HepG2 (cell line): ENCODE measurements at regions not wholly inside any gene's neighbourhood (a gene's known extent, or its start where the extent isn't known, plus 50 kb on each side); places are given as distances from the start of the nearest gene placed in this dataset.
"Not testable (repeated sequence)": the region's sequence is repeated elsewhere in the genome, so short reads cannot be mapped to it uniquely, and the experiment has no call there.

Experiments
- ATAC-seq: fragments of 200-7000 bp; cut with Tn5 transposase; 3 replicates; pipeline ENCODE4 v1.9.1; 2020; ENCODE audit warnings: mild to moderate bottlenecking, moderate library complexity
- BruUV-seq: library from RNA; stranded (reverse); fragments of 400-500 nt; replicated peaks from 2 replicates; lab custom pipeline; 2021; lab: Mats Ljungman, UMichigan
- CTCF ChIA-PET: fragments of 300-600 bp; formaldehyde crosslinking; extraction: SDS; loops from one replicate; lab custom pipeline; 2021; ENCODE audit warnings: low total read pairs, inconsistent platforms, low intra/inter-chr PET ratio; lab: Yijun Ruan, JAX
- POLR2A ChIA-PET: fragments of 350-600 bp; sonication (Branson Sonifier 250); formaldehyde crosslinking; loops from one replicate; lab custom pipeline; 2020; ENCODE audit warnings: antibody characterized with exemption, inconsistent platforms; lab: Yijun Ruan, JAX
- DNase-seq: peaks from one replicate; pipeline ENCODE4 v3.0.0-alpha.2; 2015; ENCODE audit warnings: low spot score
- FAIRE-seq: peaks from 3 replicates; lab custom pipeline; 2011; peaks lifted over from hg19 to GRCh38; lab: Jason Lieb, UNC
- H2AFZ ChIP-seq: one replicate; pipeline ENCODE4 v1.6.1; 2011; ENCODE audit warnings: low read length, inconsistent platforms
- H3K27ac ChIP-seq: fragments of 300-600 bp; 3 replicates; pipeline ENCODE4 v1.8.0; 2011; ENCODE audit warnings: mixed run types, mild to moderate bottlenecking, mixed read lengths, low read length, inconsistent platforms; ENCODE audit not compliant: insufficient read depth; ENCODE audit errors: extremely low read length
- H3K27me3 ChIP-seq, 2 experiments: fragments of 200-600 bp in 1 of 2; 2 replicates in 1 of 2; 3 replicates in 1 of 2; pipeline versions ENCODE4 v1.6.0 to v1.8.0; 2011; ENCODE audit warnings: low read length in 2 of 2, mild to moderate bottlenecking in 2 of 2, moderate library complexity in 2 of 2, inconsistent platforms in 1 of 2; ENCODE audit not compliant: insufficient read depth in 2 of 2, control insufficient read depth in 1 of 2
- H3K36me3 ChIP-seq, 2 experiments: fragments of 200-600 bp in 1 of 2; replicated peaks in 1 of 2; 2 replicates in 1 of 2; 3 replicates in 1 of 2; pipeline versions ENCODE4 v1.5.1 to v1.8.0; 2011; ENCODE audit warnings: low read length in 2 of 2, inconsistent platforms in 1 of 2; ENCODE audit not compliant: insufficient read depth in 2 of 2, control insufficient read depth in 1 of 2
- H3K4me1 ChIP-seq: 2 replicates; pipeline ENCODE4 v1.5.1; 2012; ENCODE audit warnings: low read length, inconsistent platforms; ENCODE audit not compliant: insufficient read depth
- H3K4me2 ChIP-seq: 2 replicates; pipeline ENCODE4 v1.6.0; 2011; ENCODE audit warnings: low read depth, low read length, inconsistent platforms
- H3K4me3 ChIP-seq, 3 experiments: fragments of 200-600 bp in 1 of 3; sonication (generic), shearing (Covaris generic) in 1 of 3; replicated peaks in 1 of 3; 2 replicates each; pipeline ENCODE4 v1.5.1; 2011 to 2016; ENCODE audit warnings: low read length in 3 of 3, inconsistent platforms in 2 of 3, low read depth in 2 of 3, mild to moderate bottlenecking in 2 of 3, control low read depth in 1 of 3, mixed read lengths in 1 of 3; ENCODE audit not compliant: insufficient read depth in 1 of 3
- H3K79me2 ChIP-seq: one replicate; pipeline ENCODE4 v1.6.1; 2011; ENCODE audit warnings: low read length, inconsistent platforms; ENCODE audit not compliant: insufficient read depth
- H3K9ac ChIP-seq: 2 replicates; pipeline ENCODE4 v1.6.0; 2011; ENCODE audit warnings: mild to moderate bottlenecking, low read depth, low read length, inconsistent platforms; ENCODE audit not compliant: insufficient read depth
- H3K9me3 ChIP-seq: 2 replicates; pipeline ENCODE4 v1.5.1; 2012; ENCODE audit warnings: mild to moderate bottlenecking, low read length
- H4K20me1 ChIP-seq: 2 replicates; pipeline ENCODE4 v1.6.0; 2011; ENCODE audit warnings: inconsistent platforms, mild to moderate bottlenecking, low read length, moderate library complexity; ENCODE audit not compliant: insufficient read depth
- ARNTL ChIP-seq: sonication (generic); formaldehyde crosslinking; IDR thresholded peaks from 2 replicates; pipeline ENCODE4 v1.4.0; 2020; ENCODE audit warnings: mild to moderate bottlenecking, missing genetic modification reagents
- ATM ChIP-seq: fragments of 450-650 bp; IDR thresholded peaks from 2 replicates; pipeline ENCODE4 v1.7.1; 2017; ENCODE audit warnings: mild to moderate bottlenecking, borderline replicate concordance
- FOXK1 ChIP-seq: sonication (generic); formaldehyde crosslinking; IDR thresholded peaks from 2 replicates; pipeline ENCODE4 v1.4.0; 2020; ENCODE audit warnings: low read depth, missing genetic modification reagents, borderline replicate concordance
- FOXO1 ChIP-seq: sonication (generic); formaldehyde crosslinking; IDR thresholded peaks from 2 replicates; pipeline ENCODE4 v1.4.0; 2020; ENCODE audit warnings: missing genetic modification reagents
- GTF3A ChIP-seq: sonication (generic); formaldehyde crosslinking; conservative IDR thresholded peaks from 2 replicates; pipeline ENCODE4 v1.4.0; 2020; ENCODE audit warnings: mild to moderate bottlenecking, missing genetic modification reagents
- HES4 ChIP-seq: sonication (generic); formaldehyde crosslinking; IDR thresholded peaks from 2 replicates; pipeline ENCODE4 v1.9.0; 2021; ENCODE audit warnings: mild to moderate bottlenecking, missing genetic modification reagents, borderline replicate concordance
- KLF11 ChIP-seq: IDR thresholded peaks from 2 replicates; pipeline ENCODE4 v1.6.1; 2016; ENCODE audit warnings: missing compliant biosample characterization
- KMT2B ChIP-seq: IDR thresholded peaks from 2 replicates; pipeline ENCODE4 v1.6.1; 2016; ENCODE audit warnings: missing genetic modification reagents, missing compliant biosample characterization
- LCORL ChIP-seq, 2 experiments: fragments of 450-650 bp in 1 of 2; sonication (generic) in 1 of 2; formaldehyde crosslinking in 1 of 2; IDR thresholded peaks; 2 replicates each; pipeline versions ENCODE4 v1.5.0 to v1.6.1; 2017 to 2020; ENCODE audit warnings: antibody characterized with exemption in 1 of 2, missing genetic modification reagents in 1 of 2
- STAT6 ChIP-seq: sonication (generic); formaldehyde crosslinking; IDR thresholded peaks from 2 replicates; pipeline ENCODE4 v1.4.0; 2020; ENCODE audit warnings: missing genetic modification reagents, mild to moderate bottlenecking, borderline replicate concordance
- SUZ12 ChIP-seq: fragments of 150-350 bp; IDR thresholded peaks from 2 replicates; pipeline ENCODE4 v1.6.1; 2014; ENCODE audit warnings: low read depth, low read length
- YEATS2 ChIP-seq: sonication (generic); formaldehyde crosslinking; IDR thresholded peaks from 2 replicates; pipeline ENCODE4 v1.4.0; 2020; ENCODE audit warnings: missing genetic modification reagents, borderline replicate concordance
- ZFYVE20 ChIP-seq: sonication (generic); formaldehyde crosslinking; IDR thresholded peaks from 2 replicates; pipeline ENCODE4 v1.8.0; 2023; ENCODE audit warnings: low read depth, mild to moderate bottlenecking, moderate library complexity, missing genetic modification reagents, borderline replicate concordance
- ZNF777 ChIP-seq: sonication (generic); formaldehyde crosslinking; IDR thresholded peaks from 2 replicates; pipeline ENCODE4 v1.4.0; 2020; ENCODE audit warnings: missing genetic modification reagents
- ZNF850 ChIP-seq: sonication (generic); formaldehyde crosslinking; conservative IDR thresholded peaks from 2 replicates; pipeline ENCODE4 v1.9.0; 2021; ENCODE audit warnings: mild to moderate bottlenecking, missing genetic modification reagents
- WGBS: methylation state at CpG from one replicate; pipeline ENCODE4 v1.1.6; 2017; ENCODE audit warnings: low lambda C conversion rate; 5-methylcytosine and 5-hydroxymethylcytosine counted together
- in situ Hi-C: cut with HindIII; loops from 2 replicates; pipeline ENCODE4 v1.10.0; 2017; ENCODE audit warnings: low pct_unique_long_range_greater_than_20kb; ENCODE audit not compliant: extremely low pct_ligation_motif_present
- intact Hi-C: fragments of 100-400 bp; cut with micrococcal nuclease; formaldehyde crosslinking; loops from one replicate; pipeline ENCODE4 v1.10.0; 2022; ENCODE audit not compliant: unreplicated experiment
- TF ChIP-seq, protein P1 (sequence below): IDR thresholded peaks from 2 replicates; pipeline ENCODE4 v1.6.1; 2016; ENCODE audit warnings: missing genetic modification reagents, missing compliant biosample characterization
- TF ChIP-seq, protein P2 (sequence below): sonication (generic); formaldehyde crosslinking; IDR thresholded peaks from 2 replicates; pipeline ENCODE4 v1.5.1; 2020; ENCODE audit warnings: mild to moderate bottlenecking, missing genetic modification reagents, moderate library complexity

- WGBS: 76% methylated on average over 4 of the region's 35 CpGs
- intact Hi-C loops: no loop called here
Measured at GRCh38 chrX:26557691-26558321, 341.8 kb downstream of the MAGEB5 start.

DNA sequence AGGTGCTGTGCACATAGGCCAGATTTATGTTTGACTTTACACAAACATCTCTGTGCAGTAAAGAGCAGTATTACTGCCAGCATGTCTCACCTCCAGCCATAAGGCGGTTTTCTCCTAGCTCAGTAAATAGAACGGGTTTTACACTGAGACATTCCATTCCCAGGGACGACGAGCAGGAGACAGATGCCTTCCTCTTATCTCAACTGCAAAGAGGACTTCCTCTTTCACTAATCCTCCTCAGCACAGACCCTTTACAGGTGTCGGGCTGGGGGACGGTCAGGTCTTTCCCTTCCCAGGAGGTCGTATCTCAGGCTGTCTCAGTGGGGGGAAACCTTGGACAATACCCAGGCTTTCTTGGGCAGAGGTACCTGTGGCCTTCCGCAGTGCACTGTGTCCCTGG, 309.8 kb downstream of the MAGEB5 start:
- H3K27me3 ChIP-seq, in situ Hi-C loops, H3K4me1 ChIP-seq, DNase-seq, H3K4me2 ChIP-seq, POLR2A ChIA-PET, BruUV-seq, H3K36me3 ChIP-seq, CTCF ChIA-PET, H3K79me2 ChIP-seq, H3K27ac ChIP-seq, H4K20me1 ChIP-seq, H3K9me3 ChIP-seq, H3K4me3 ChIP-seq, FAIRE-seq, ATAC-seq, intact Hi-C loops, H3K9ac ChIP-seq, H2AFZ ChIP-seq: not testable (repeated sequence)
- no CpG with 5 or more reads among the region's 8 CpGs for WGBS

More at GRCh38 chrX:26557691-26558321, 341.8 kb downstream of the MAGEB5 start:
- POLR2A ChIA-PET: no interaction called here
- Histone ChIP-seq H4K20me1 (no peaks in the 10 kb centered on the region), H2AFZ (no peak overlapping the region), H3K4me1 (no peaks in the 10 kb centered on the region), H3K36me3 (no peaks in the 10 kb centered on the region), H3K4me3 (no peak overlapping the region), H3K79me2 (no peaks in the 10 kb centered on the region), H3K27ac (no peak overlapping the region), H3K4me2 (no peak overlapping the region), H3K27me3 (no peaks in the 10 kb centered on the region), H3K9ac (no peak overlapping the region), H3K9me3 (no peaks in the 10 kb centered on the region)
- DNase-seq (no peak), ATAC-seq (no peak), FAIRE-seq (no peak)
- TF ChIP-seq ATM: no peak
- TF ChIP-seq HES4: no peak
- no peak for TF ChIP-seq STAT6 (CRISPR knock-in tag)
- TF ChIP-seq KLF11 (CRISPR knock-in tag): no peak
- TF ChIP-seq FOXO1 (CRISPR knock-in tag): no peak
- TF ChIP-seq YEATS2 (CRISPR knock-in tag): no peak
- no peak for TF ChIP-seq ZNF777 (CRISPR knock-in tag)
- no peak for TF ChIP-seq KMT2B (CRISPR knock-in tag)
- TF ChIP-seq, protein P1, sequence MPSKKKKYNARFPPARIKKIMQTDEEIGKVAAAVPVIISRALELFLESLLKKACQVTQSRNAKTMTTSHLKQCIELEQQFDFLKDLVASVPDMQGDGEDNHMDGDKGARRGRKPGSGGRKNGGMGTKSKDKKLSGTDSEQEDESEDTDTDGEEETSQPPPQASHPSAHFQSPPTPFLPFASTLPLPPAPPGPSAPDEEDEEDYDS: no peak
- TF ChIP-seq ARNTL (CRISPR knock-in tag): no peak
- TF ChIP-seq SUZ12: no peak
- TF ChIP-seq, protein P2, sequence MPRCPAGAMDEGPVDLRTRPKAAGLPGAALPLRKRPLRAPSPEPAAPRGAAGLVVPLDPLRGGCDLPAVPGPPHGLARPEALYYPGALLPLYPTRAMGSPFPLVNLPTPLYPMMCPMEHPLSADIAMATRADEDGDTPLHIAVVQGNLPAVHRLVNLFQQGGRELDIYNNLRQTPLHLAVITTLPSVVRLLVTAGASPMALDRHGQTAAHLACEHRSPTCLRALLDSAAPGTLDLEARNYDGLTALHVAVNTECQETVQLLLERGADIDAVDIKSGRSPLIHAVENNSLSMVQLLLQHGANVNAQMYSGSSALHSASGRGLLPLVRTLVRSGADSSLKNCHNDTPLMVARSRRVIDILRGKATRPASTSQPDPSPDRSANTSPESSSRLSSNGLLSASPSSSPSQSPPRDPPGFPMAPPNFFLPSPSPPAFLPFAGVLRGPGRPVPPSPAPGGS: no peak
- no peak for TF ChIP-seq ZNF850
- no peak for TF ChIP-seq ZFYVE20
- no peak for TF ChIP-seq GTF3A (CRISPR knock-in tag)
- TF ChIP-seq FOXK1 (CRISPR knock-in tag): no peak
- TF ChIP-seq LCORL (IDR thresholded peaks at IDR 0.05): no peak
- TF ChIP-seq LCORL (CRISPR knock-in tag; IDR thresholded peaks at IDR 0.05): no peak
- CTCF ChIA-PET: no interaction called here
- BruUV-seq: no TSS peak
- in situ Hi-C loops: no loop called here
